ENCODE measurements at regions not wholly inside any gene's neighbourhood (a gene's known extent, or its start where the extent isn't known, plus 50 kb on each side); places are given as distances from the start of the nearest gene placed in this dataset.
"Not testable (repeated sequence)": the region's sequence is repeated elsewhere in the genome, so short reads cannot be mapped to it uniquely, and the experiment has no call there.

- DNase-seq, result no peak
Measured at GRCh38 chr2:234898534-234899053, 53.2 kb upstream of the SH3BP4 start.

- not testable (repeated sequence) for DNase-seq
Measured at GRCh38 chr2:234888442-234888841, 63.4 kb upstream of the SH3BP4 start.

- DNase-seq, result no peak
Measured at GRCh38 chr2:234887195-234887594, 64.6 kb upstream of the SH3BP4 start.

GRCh38 chr2:234885886-234886285 lies 65.9 kb upstream of the SH3BP4 start:
- DNase-seq, result no peak

GRCh38 chr2:234885118-234885517 lies 66.7 kb upstream of the SH3BP4 start:
- DNase-seq, result no peak

GRCh38 chr2:234884591-234884990 lies 67.2 kb upstream of the SH3BP4 start:
- DNase-seq, result no peak

DNA sequence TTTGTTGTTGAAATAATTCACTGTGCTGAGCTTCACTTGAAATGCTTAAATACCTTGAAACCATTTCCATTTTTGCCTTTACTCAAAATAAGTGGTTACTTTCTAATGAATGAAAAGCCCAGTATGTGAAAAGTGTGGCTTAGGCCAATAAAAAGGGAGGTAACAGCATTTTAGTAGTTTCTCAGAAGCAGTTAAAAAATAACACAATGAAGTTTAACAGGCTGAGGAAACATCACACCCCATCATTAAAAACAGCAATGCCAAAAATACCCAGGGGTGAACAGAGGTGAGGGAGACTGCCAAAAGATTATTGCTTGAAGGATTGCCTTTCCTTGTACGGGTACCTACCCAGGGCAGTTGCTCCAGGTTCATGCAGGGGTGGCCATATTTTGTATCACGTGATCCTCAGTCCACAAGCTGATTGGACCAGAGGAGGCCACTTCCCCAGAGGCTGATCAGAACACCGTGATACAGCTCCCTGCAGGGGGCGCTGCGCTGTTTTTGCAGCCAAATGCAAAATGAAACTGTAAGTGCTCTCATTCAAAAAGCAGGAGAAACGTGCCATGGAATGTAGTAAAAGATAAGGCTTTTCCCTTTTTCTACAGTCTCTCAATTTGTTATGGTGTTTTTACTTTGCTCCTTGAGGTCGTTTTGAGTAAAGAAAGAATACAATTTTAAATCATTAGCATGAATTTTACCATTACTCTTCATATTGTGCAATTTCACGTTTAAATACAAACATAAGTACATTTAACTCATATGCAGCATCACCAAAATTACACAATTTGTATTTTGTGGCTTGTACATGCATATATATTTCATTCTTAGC lies 70.2 kb upstream of the SH3BP4 start:
- no peak for DNase-seq

GRCh38 chr2:234880551-234881211 lies 71.1 kb upstream of the SH3BP4 start:
- DNase-seq, result no peak

DNA sequence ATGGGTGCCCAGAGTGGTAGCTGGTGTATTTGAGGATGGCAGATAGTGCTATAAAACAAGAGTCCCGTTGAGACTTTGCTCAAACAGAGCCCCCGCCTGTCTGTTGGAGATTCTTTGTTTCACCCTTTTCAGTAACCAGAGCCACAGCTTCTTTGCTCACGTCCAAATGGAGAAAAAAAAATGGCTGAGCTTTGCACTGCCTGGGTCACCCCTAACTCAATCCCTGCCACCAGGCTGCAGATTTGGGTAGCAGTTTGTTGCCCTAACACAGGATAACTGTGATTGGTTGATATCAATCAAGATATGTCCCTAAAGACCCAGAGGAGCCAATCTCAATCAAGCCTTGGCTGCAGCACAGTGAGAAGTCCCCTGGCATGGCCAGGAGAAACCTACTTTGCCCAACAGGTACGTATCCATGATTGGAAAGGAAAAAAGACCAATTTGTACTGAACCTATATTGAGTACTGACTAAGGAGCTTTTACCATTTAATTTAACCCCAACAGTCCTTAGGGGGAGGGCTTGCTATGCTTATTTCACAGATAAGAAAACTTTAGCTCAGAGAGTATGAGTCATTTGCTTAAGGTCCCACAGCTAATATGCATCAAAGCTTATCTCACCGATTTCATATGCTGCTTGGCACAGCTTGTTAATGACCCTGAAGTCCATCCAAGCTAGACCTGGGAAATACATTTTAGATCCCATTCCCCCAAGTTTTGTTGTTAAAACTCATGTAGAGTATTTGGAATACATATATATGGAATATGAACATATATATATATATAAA lies 72.0 kb upstream of the SH3BP4 start:
- no peak for DNase-seq

DNA sequence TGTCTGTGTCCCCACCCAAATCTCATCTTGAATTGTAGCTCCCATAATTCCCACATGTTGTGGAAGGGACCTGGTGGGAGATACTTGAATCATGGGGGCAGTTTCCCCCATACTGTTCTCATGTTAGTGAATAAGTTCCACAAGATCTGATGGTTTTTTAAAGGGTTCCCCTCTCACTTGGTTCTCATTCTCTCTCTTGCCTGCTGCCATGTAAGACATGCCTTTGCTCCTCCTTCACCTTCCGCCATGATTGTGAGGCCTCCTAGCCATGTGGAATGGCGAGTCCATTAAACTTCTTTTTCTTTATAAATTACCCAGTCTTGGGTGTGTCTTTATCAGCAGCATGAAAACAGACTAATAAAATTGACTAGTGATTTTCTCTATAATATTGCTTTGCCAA lies 75.2 kb upstream of the SH3BP4 start:
- DNase-seq, result not testable (repeated sequence)

DNA sequence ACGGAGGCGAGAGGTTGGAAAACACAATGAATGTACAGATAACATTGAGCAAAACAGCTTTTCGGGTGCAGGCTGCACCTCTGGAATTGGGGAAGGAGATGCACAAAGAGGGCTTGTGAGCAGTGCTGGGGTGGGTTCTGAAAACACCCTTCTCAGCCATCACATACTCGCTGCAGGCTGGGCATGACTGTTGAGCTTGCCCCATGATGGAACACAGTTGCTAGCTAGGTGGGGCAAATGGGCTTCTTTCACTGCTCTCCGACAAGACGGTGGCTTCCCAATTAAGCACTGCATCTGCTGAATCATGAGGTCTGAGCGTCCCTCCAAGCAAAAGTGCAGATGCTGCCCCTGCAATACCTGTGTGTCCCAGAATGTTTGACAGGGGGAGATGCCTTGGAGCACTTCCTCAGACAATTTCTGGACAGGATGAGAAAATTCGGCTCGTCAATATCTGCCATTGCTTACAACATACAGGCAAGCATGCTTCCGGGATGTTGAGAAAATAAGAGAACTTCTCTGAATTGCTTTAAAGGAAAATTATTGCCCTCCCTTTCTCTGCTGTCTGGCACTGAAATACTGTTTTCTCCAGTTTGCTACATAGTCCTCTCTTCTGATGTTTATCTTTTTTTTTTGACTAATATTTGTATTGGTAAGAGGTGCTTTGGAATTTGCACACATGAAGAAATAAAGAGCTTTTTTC lies 77.3 kb upstream of the SH3BP4 start:
- no peak for DNase-seq

DNA sequence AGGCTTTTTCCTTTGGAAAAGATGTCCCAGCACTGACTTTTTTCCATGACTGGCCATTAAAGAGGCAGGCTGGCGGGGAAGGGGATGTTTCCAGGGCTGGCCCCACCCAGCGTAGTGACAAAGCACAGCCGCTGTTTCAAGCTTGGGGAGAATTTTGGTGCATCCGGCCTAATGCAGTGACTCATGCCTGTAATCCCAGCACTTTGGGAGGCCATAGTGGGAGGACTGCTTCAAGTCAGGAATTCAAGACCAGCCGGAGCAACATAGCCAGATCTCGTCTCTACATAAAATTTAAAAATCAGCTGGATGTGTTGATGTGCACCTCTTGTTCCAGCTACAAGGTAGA lies 78.0 kb upstream of the SH3BP4 start:
- DNase-seq, result no peak

GRCh38 chr2:234873103-234873827 lies 78.6 kb upstream of the SH3BP4 start:
- DNase-seq, result no peak

- no peak for DNase-seq
Measured at GRCh38 chr2:234869969-234870368, 81.8 kb upstream of the SH3BP4 start.

- no peak for DNase-seq
Measured at GRCh38 chr2:234869164-234869563, 82.7 kb upstream of the SH3BP4 start.

GRCh38 chr2:234867882-234868285 lies 83.9 kb upstream of the SH3BP4 start:
- no peak for DNase-seq

- no peak for DNase-seq
Measured at GRCh38 chr2:234865586-234865985, 86.2 kb upstream of the SH3BP4 start.

DNA sequence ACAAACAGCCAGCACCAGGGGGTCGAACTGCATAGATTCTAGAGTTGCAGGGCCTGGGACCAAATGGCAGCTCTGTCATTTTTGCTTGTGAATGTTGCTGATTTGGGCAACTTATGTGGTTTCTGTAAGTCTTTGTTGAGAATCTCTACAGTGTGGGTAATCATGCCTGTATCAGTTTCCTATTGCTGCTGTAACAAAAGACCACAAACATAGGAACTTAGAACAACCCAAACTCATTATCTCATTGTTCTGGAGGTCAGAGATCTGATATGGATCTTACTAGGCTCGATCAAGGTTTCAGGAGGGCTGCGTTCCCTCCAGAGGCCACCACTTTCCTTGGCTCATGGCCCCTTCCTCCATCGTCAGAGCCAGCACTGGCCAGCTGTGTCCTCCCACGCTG lies 86.8 kb upstream of the SH3BP4 start:
- DNase-seq, result no peak

- DNase-seq, result no peak
Measured at GRCh38 chr2:234864506-234864905, 87.3 kb upstream of the SH3BP4 start.

DNA sequence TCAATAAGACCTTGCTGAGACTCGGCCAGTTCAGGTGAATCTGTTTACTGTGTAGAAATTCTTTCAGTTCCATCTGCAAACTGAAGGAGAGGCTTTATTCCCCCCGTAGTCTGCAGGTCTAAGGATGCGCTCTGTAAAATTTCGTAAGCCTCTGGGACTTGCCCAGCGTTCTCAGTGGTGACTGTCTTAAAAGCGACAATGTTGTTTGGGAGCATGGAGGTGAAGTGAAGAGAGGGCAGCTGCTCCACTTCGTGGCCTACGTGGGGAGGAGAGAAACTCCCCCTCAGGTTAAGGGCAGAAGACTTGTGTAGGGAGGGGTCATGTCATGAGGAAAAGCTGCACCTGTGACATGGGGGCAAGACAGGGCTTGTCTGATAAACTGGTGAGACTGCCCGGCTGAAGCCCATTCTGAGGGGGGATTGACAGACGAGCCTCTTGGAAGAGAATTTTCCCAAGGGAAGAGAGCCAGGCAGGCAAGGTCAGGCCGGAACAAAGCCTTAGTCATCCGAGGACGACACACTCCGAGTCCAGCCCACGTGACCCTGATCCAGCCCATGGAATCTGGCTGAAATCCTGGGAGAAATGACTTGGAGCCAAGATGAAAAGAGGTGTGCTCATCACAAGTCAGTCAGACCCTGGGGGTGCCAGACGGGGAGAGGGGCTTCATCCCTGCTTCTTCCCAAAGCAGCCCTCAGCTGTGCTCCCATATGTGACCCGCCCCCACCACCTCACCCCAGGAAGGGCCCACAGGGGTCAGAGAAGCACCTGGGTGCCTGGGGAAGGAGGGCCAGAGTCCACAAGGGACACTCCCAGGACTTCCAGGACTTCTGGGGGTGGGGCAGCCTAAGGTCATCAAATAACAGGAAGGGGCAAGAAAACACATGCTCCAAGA lies 88.5 kb upstream of the SH3BP4 start:
- no peak for DNase-seq
